SU-DHL-6 (cell line): ENCODE measurements at regions not wholly inside any gene's neighbourhood (a gene's known extent, or its start where the extent isn't known, plus 50 kb on each side); places are given as distances from the start of the nearest gene placed in this dataset.
"Not testable (repeated sequence)": the region's sequence is repeated elsewhere in the genome, so short reads cannot be mapped to it uniquely, and the experiment has no call there.

Experiments used
- H2AFZ ChIP-seq: fragments of 200-600 bp; sonication (generic); 2 replicates; pipeline ENCODE4 v1.6.1; 2014; ENCODE audit warnings: low read depth, mild to moderate bottlenecking, moderate library complexity, mixed read lengths, antibody characterized with exemption, low read length; ENCODE audit not compliant: severe bottlenecking
- H3F3A ChIP-seq: fragments of 200-600 bp; shearing (Covaris generic); 2 replicates; pipeline ENCODE4 v1.6.0; 2016; ENCODE audit warnings: antibody characterized with exemption, mild to moderate bottlenecking; ENCODE audit not compliant: insufficient read depth
- H3K27ac ChIP-seq: fragments of 200-600 bp; sonication (generic); 2 replicates; pipeline ENCODE4 v1.5.1; 2016; ENCODE audit warnings: low read depth, mild to moderate bottlenecking, low read length, moderate library complexity, mixed read lengths
- H3K27me3 ChIP-seq: fragments of 200-600 bp; sonication (generic), shearing (Covaris generic); 2 replicates; pipeline ENCODE4 v1.6.0; 2014; ENCODE audit warnings: mild to moderate bottlenecking, low read length
- H3K36me3 ChIP-seq: fragments of 200-600 bp; sonication (generic); 2 replicates; pipeline ENCODE4 v1.6.1; 2014; ENCODE audit warnings: mild to moderate bottlenecking, low read length, mixed read lengths
- H3K4me2 ChIP-seq: fragments of 300-600, 200-600 bp; shearing (Covaris generic), sonication (generic); 2 replicates; pipeline ENCODE4 v1.6.0; 2014; ENCODE audit warnings: low read length, low read depth, mild to moderate bottlenecking; ENCODE audit not compliant: poor library complexity, severe bottlenecking
- H3K4me3 ChIP-seq: fragments of 200-600 bp; sonication (generic); 2 replicates; pipeline ENCODE4 v1.5.1; 2014; ENCODE audit warnings: antibody characterized with exemption, low read length, mild to moderate bottlenecking, mixed read lengths; ENCODE audit not compliant: insufficient read depth, poor library complexity, severe bottlenecking
- H3K79me2 ChIP-seq: fragments of 200-600 bp; sonication (generic); 2 replicates; pipeline ENCODE4 v1.6.1; 2014; ENCODE audit warnings: mild to moderate bottlenecking, low read length, moderate library complexity; ENCODE audit not compliant: insufficient read depth
- H3K9ac ChIP-seq: fragments of 200-600 bp; sonication (generic); 2 replicates; pipeline ENCODE4 v1.7.0; 2014; ENCODE audit warnings: mild to moderate bottlenecking, low read length
- H3K9me2 ChIP-seq: fragments of 200-600 bp; sonication (generic); replicated peaks from 2 replicates; pipeline ENCODE4 v1.6.1; 2014; ENCODE audit warnings: low read length; ENCODE audit not compliant: insufficient read depth
- H3K9me3 ChIP-seq: fragments of 200-600 bp; sonication (generic); 2 replicates; pipeline ENCODE4 v1.6.1; 2014; ENCODE audit warnings: low read length, mixed read lengths; ENCODE audit not compliant: insufficient read depth
- H4K20me1 ChIP-seq: fragments of 200-600 bp; sonication (generic); 2 replicates; pipeline ENCODE4 v1.6.1; 2014; ENCODE audit warnings: low read depth, mild to moderate bottlenecking, antibody characterized with exemption, low read length, moderate library complexity, mixed read lengths
- EZH2phosphoT487 ChIP-seq: fragments of 200-600 bp; sonication (generic), shearing (Covaris generic); conservative IDR thresholded peaks from 2 replicates; pipeline ENCODE4 v1.6.1; 2018; ENCODE audit warnings: mild to moderate bottlenecking, antibody characterized with exemption, low read length, moderate library complexity, mixed read lengths
- TF ChIP-seq, protein P1 (sequence below): fragments of 200-600 bp; sonication (generic); IDR thresholded peaks from one replicate; pipeline ENCODE4 v1.5.1; 2017; ENCODE audit warnings: antibody characterized with exemption, mild to moderate bottlenecking, low read length, moderate library complexity; ENCODE audit not compliant: insufficient read depth, poor library complexity, severe bottlenecking

DNA sequence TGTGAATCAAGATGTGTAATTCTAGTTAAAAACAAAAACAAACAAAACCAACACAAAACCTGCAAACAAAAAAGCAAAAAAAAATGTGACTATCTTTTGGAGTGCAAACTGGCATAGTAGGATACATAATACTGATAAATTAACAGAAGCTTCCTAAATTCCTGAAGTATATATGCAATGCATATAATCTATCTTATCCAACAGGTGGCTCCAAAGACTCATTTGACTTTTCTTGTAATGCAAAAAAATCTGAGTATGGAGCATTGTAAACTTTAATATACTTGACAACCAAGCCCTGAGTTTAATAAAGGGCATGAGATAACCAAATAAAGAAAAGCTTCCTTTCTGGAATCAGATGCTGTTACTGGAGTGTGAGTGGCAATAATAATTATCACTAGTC lies 1003.6 kb downstream of the FSCB start:
- Histone ChIP-seq H3K27ac (no peak overlapping the region), H3K9ac (no peak overlapping the region), H3K36me3 (no peaks in the 10 kb centered on the region), H3K9me2 (no peaks in the 10 kb centered on the region), H3F3A (no peaks in the 10 kb centered on the region), H3K4me2 (no peak overlapping the region), H3K79me2 (no peaks in the 10 kb centered on the region), H2AFZ (peak overlapping the region; percentile 23), H3K4me3 (no peak overlapping the region), H3K27me3 (no peaks in the 10 kb centered on the region), H3K9me3 (no peaks in the 10 kb centered on the region), H4K20me1 (no peaks in the 10 kb centered on the region)
- TF ChIP-seq, protein P1, sequence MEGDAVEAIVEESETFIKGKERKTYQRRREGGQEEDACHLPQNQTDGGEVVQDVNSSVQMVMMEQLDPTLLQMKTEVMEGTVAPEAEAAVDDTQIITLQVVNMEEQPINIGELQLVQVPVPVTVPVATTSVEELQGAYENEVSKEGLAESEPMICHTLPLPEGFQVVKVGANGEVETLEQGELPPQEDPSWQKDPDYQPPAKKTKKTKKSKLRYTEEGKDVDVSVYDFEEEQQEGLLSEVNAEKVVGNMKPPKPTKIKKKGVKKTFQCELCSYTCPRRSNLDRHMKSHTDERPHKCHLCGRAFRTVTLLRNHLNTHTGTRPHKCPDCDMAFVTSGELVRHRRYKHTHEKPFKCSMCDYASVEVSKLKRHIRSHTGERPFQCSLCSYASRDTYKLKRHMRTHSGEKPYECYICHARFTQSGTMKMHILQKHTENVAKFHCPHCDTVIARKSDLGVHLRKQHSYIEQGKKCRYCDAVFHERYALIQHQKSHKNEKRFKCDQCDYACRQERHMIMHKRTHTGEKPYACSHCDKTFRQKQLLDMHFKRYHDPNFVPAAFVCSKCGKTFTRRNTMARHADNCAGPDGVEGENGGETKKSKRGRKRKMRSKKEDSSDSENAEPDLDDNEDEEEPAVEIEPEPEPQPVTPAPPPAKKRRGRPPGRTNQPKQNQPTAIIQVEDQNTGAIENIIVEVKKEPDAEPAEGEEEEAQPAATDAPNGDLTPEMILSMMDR = no peak
- TF ChIP-seq EZH2phosphoT487 = no peak

DNA sequence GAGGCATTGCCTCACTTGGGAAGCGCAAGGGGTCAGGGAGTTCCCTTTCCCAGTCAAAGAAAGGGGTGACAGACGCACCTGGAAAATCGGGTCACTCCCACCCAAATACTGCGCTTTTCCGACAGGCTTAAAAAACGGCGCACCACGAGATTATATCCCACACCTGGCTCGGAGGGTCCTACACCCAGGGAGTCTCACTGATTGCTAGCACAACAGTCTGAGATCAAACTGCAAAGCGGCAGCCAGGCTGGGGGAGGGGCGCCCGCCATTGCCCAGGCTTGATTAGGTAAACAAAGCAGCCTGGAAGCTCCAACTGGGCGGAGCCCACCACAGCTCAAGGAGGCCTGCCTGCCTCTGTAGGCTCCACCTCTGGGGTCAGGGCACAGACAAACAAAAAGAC lies 1014.7 kb downstream of the FSCB start:
- not testable (repeated sequence) for H3K4me3 ChIP-seq, H3K27ac ChIP-seq, H3K27me3 ChIP-seq, H4K20me1 ChIP-seq, H3F3A ChIP-seq, H3K79me2 ChIP-seq, H3K36me3 ChIP-seq, H3K4me2 ChIP-seq, H3K9ac ChIP-seq, H3K9me3 ChIP-seq, H2AFZ ChIP-seq, H3K9me2 ChIP-seq

DNA sequence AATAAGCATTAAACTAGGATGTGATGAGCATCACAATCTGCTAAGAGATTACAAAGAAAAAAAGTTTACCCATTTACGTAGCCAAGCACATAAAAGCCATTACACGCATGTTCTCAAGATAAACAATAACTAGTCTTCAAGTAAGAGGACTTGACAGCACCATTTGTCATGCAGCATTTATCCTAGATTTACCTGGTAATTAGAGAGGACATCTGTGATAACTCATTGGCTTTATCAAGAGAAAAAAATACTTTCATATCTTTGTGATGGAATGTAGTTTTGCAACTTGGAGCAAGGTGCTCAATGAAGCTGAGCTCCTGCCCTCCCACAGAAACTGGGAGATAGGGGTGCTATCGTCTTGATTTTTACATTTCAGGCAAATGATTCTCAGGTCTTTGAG lies 1023.7 kb downstream of the FSCB start:
- H3K9ac ChIP-seq = no peak overlapping the region
- no peak overlapping the region for H3K27ac ChIP-seq
- H3K79me2 ChIP-seq = no peaks in the 10 kb centered on the region
- no peak overlapping the region for H3K4me3 ChIP-seq
- H3K4me2 ChIP-seq = no peak overlapping the region
- peaks cover 3% of the 10 kb centered on the region; the same call in 1 of the 2 replicates for H3K36me3 ChIP-seq
- peak overlapping the region; percentile 14 for H2AFZ ChIP-seq
- H4K20me1 ChIP-seq = no peaks in the 10 kb centered on the region
- TF ChIP-seq, protein P1 = no peak
- TF ChIP-seq EZH2phosphoT487 = no peak
- H3F3A ChIP-seq = no peaks in the 10 kb centered on the region
- H3K9me3 ChIP-seq = no peaks in the 10 kb centered on the region
- H3K27me3 ChIP-seq = no peaks in the 10 kb centered on the region
- no peaks in the 10 kb centered on the region for H3K9me2 ChIP-seq

DNA sequence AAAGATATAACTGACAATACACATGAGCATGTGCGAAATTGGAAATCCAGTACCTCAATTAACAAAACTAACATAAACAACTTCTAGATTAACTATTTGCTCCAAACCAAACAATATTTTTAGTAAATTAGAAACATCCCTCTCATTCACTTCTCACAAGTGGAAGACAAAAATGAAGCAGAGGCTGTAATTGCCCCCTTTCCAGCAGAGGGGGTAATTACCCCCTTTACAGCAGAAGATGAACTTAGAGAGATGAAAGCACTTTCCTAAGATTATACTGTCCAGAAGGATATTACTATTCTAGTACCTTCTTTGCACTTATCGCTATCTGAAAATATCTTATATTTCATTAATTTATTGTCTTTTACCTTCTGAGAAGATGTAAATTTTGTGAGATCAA lies 1025.2 kb downstream of the FSCB start:
- H3K4me2 ChIP-seq = no peak overlapping the region
- H3K79me2 ChIP-seq = no peaks in the 10 kb centered on the region
- H3F3A ChIP-seq = no peaks in the 10 kb centered on the region
- no peaks in the 10 kb centered on the region for H3K9me2 ChIP-seq
- H3K27ac ChIP-seq = no peak overlapping the region
- H3K36me3 ChIP-seq = no peaks in the 10 kb centered on the region; the same call in 1 of the 2 replicates
- H3K9me3 ChIP-seq = no peaks in the 10 kb centered on the region
- no peaks in the 10 kb centered on the region for H3K27me3 ChIP-seq
- H2AFZ ChIP-seq = no peak overlapping the region
- no peak overlapping the region for H3K9ac ChIP-seq
- TF ChIP-seq, protein P1 = no peak
- TF ChIP-seq EZH2phosphoT487 = no peak
- H3K4me3 ChIP-seq = no peak overlapping the region
- H4K20me1 ChIP-seq = no peaks in the 10 kb centered on the region
